Spleen (tissue), 11 donors: ENCODE measurements at regions not wholly inside any gene's neighbourhood (a gene's known extent, or its start where the extent isn't known, plus 50 kb on each side); places are given as distances from the start of the nearest gene placed in this dataset.

ENCODE experiments used
- DNase-seq: peaks from one replicate; pipeline ENCODE4 v3.0.0-alpha.2; 2020
- H3K27ac ChIP-seq, 8 donors: fragments of 200-600 bp; sonication (generic) in 7 of 8; 1 replicate in 4 of 8; 2 replicates in 4 of 8; pipeline versions ENCODE4 v1.5.0 to v1.8.0; 2016 to 2021; ENCODE audit warnings: inconsistent platforms in 4 of 8, mild to moderate bottlenecking in 4 of 8, moderate library complexity in 1 of 8
- H3K27me3 ChIP-seq, 7 donors: fragments of 200-600 bp; sonication (generic) in 6 of 7; replicated peaks in 1 of 7; 1 replicate in 4 of 7; 2 replicates in 3 of 7; pipeline versions ENCODE4 v1.5.0 to v1.8.0; 2016 to 2021; ENCODE audit warnings: inconsistent platforms in 3 of 7, mild to moderate bottlenecking in 1 of 7
- H3K36me3 ChIP-seq, 6 donors: fragments of 200-600 bp; sonication (generic) in 5 of 6; 1 replicate in 4 of 6; 2 replicates in 2 of 6; pipeline versions ENCODE4 v1.5.0 to v1.8.0; 2016 to 2021; ENCODE audit warnings: inconsistent platforms in 2 of 6
- H3K4me1 ChIP-seq, 6 donors: fragments of 200-600 bp; sonication (generic) in 5 of 6; 1 replicate in 3 of 6; 2 replicates in 3 of 6; pipeline versions ENCODE4 v1.5.0 to v1.8.0; 2016 to 2021; ENCODE audit warnings: inconsistent platforms in 3 of 6
- H3K4me3 ChIP-seq, 8 donors: fragments of 200-600 bp; sonication (generic) in 7 of 8; 1 replicate in 4 of 8; 2 replicates in 4 of 8; pipeline versions ENCODE4 v1.5.0 to v1.8.0; 2016 to 2021; ENCODE audit warnings: inconsistent platforms in 4 of 8, mild to moderate bottlenecking in 4 of 8, moderate library complexity in 2 of 8
- H3K9me3 ChIP-seq, 8 donors: fragments of 200-600 bp; sonication (generic) in 7 of 8; 1 replicate in 4 of 8; 2 replicates in 4 of 8; pipeline versions ENCODE4 v1.5.0 to v1.8.0; 2016 to 2021; ENCODE audit warnings: inconsistent platforms in 4 of 8
- CTCF ChIP-seq, 11 experiments: fragments of 200-600 bp in 7 of 11; fragments of 450-650 bp in 4 of 11; sonication (generic) in 4 of 11; IDR thresholded peaks in 8 of 11; conservative IDR thresholded peaks in 3 of 11; 1 replicate in 7 of 11; 2 replicates in 4 of 11; pipeline versions ENCODE4 v1.4.0 to v1.8.0; 2016 to 2021; ENCODE audit warnings: antibody characterized with exemption in 11 of 11, inconsistent platforms in 4 of 11, mild to moderate bottlenecking in 1 of 11
- POLR2A ChIP-seq, 3 donors: fragments of 450-650 bp; IDR thresholded peaks; one replicate each; pipeline ENCODE4 v1.5.1; 2017; ENCODE audit warnings: antibody characterized with exemption in 3 of 3, mild to moderate bottlenecking in 1 of 3
- POLR2AphosphoS5 ChIP-seq, 3 donors: sonication (generic); formaldehyde crosslinking; IDR thresholded peaks; one replicate each; pipeline ENCODE4 v1.5.1; 2017; ENCODE audit warnings: antibody characterized with exemption in 3 of 3
- WGBS, 5 donors: extraction: QIAGEN DNeasy Blood & Tissue Kit in 3 of 5; methylation state at CpG; one replicate each; pipeline versions ENCODE4 v1.1.5 to v1.1.7; 2013 to 2018; 5-methylcytosine and 5-hydroxymethylcytosine counted together
- intact Hi-C: fragments of 100-400 bp; cut with DNase I; formaldehyde crosslinking; loops from one replicate; pipeline ENCODE4 v1.15.0; 2023; ENCODE audit warnings: low total_unique reads
- donor health status: healthy with polysubstance abuse.
- donor health status: DM: no; HTN: no; CAD: no; lungs with moderate emphysema.
- donor health status: DM: no; HTN: no; CAD: no.
- donor health status: Bipolar disorder and iron deficiency.
- donor health status: healthy.
- donor health status: DM: no; HTN: no; CAD: no.
- donor health status: DM: yes; HTN: yes; CAD: no.

GRCh38 chr13:82291852-82292251 lies 1590.4 kb downstream of the SLITRK1 start:
- H3K4me3 ChIP-seq = no peak overlapping the region
- peaks cover 0 to 25% (median 9%) of the 10 kb centered on the region in 8 donors for H3K9me3 ChIP-seq
- no peaks in the 10 kb centered on the region for H3K4me1 ChIP-seq
- H3K36me3 ChIP-seq = no peaks in the 10 kb centered on the region
- intact Hi-C loops = no loop called here
- H3K27me3 ChIP-seq = no peaks in the 10 kb centered on the region
- no peak for DNase-seq
- no peak for TF ChIP-seq POLR2AphosphoS5 (IDR thresholded peaks at IDR 0.05)
- TF ChIP-seq CTCF (IDR thresholded peaks at IDR 0.05 in 8 of 11, conservative IDR thresholded peaks at IDR 0.05 in 3 of 11) = no peak
- TF ChIP-seq POLR2A (IDR thresholded peaks at IDR 0.05) = no peak
- H3K27ac ChIP-seq = no peak overlapping the region
- WGBS, 5 donors = 73 to 84% (median 82%) methylated on average over 3 of the region's 3 CpGs

GRCh38 chr13:82275644-82276043 lies 1606.6 kb downstream of the SLITRK1 start:
- H3K9me3 ChIP-seq = peaks cover 0 to 10% (median 0%) of the 10 kb centered on the region in 8 donors
- no peak for DNase-seq
- H3K36me3 ChIP-seq = no peaks in the 10 kb centered on the region
- H3K27ac ChIP-seq = no peak overlapping the region
- TF ChIP-seq POLR2A (IDR thresholded peaks at IDR 0.05) = no peak
- no peak for TF ChIP-seq CTCF (IDR thresholded peaks at IDR 0.05 in 8 of 11, conservative IDR thresholded peaks at IDR 0.05 in 3 of 11)
- no peak for TF ChIP-seq POLR2AphosphoS5 (IDR thresholded peaks at IDR 0.05)
- H3K27me3 ChIP-seq = no peaks in the 10 kb centered on the region
- intact Hi-C loops = no loop called here
- 80 to 93% (median 87%) methylated on average over 6 of the region's 6 CpGs for WGBS, 5 donors
- H3K4me3 ChIP-seq = no peak overlapping the region
- H3K4me1 ChIP-seq = no peaks in the 10 kb centered on the region

GRCh38 chr13:82259284-82259683 lies 1623.0 kb downstream of the SLITRK1 start:
- intact Hi-C loops = no loop called here
- Histone ChIP-seq H3K36me3 (no peaks in the 10 kb centered on the region), H3K27ac (no peak overlapping the region), H3K9me3 (peaks cover 0 to 28% (median 11%) of the 10 kb centered on the region in 8 donors), H3K4me3 (no peak overlapping the region), H3K4me1 (no peaks in the 10 kb centered on the region), H3K27me3 (no peaks in the 10 kb centered on the region)
- DNase-seq = no peak
- 92 to 97% (median 93%) methylated on average over 13 of the region's 13 CpGs for WGBS, 5 donors
- no peak for TF ChIP-seq CTCF (IDR thresholded peaks at IDR 0.05 in 8 of 11, conservative IDR thresholded peaks at IDR 0.05 in 3 of 11)
- TF ChIP-seq POLR2AphosphoS5 (IDR thresholded peaks at IDR 0.05) = no peak

- Histone ChIP-seq H3K27me3 (no peaks in the 10 kb centered on the region), H3K4me1 (no peaks in the 10 kb centered on the region), H3K27ac (no peak overlapping the region), H3K4me3 (no peak overlapping the region), H3K36me3 (no peaks in the 10 kb centered on the region), H3K9me3 (peaks cover 0 to 28% (median 11%) of the 10 kb centered on the region in 8 donors)
- WGBS, 5 donors = 94 to 97% (median 95%) methylated on average over 32 to 56 of the region's 56 CpGs
- no peak for DNase-seq
- TF ChIP-seq POLR2AphosphoS5 (IDR thresholded peaks at IDR 0.05) (no peak), CTCF (IDR thresholded peaks at IDR 0.05 in 8 of 11, conservative IDR thresholded peaks at IDR 0.05 in 3 of 11) (no peak), POLR2A (IDR thresholded peaks at IDR 0.05) (no peak)
- intact Hi-C loops = no loop called here
These were observed 1624.3 kb downstream of the SLITRK1 start for GRCh38 chr13:82257790-82258507.
